Endodermal cell (in vitro differentiated cells): ENCODE measurements at regions not wholly inside any gene's neighbourhood (a gene's known extent, or its start where the extent isn't known, plus 50 kb on each side); places are given as distances from the start of the nearest gene placed in this dataset.
A peak's percentile ranks its signal among the peaks of the same experiment; 100 is the strongest.

ENCODE experiments used
- DNase-seq: peaks from one replicate; pipeline ENCODE4 v3.0.0-alpha.2; 2017
- H3K27ac ChIP-seq: 2 replicates; pipeline ENCODE4 v1.5.1; 2013; ENCODE audit warnings: mild to moderate bottlenecking, low read depth, low read length, moderate library complexity
- H3K27me3 ChIP-seq: 2 replicates; pipeline ENCODE4 v1.6.1; 2013; ENCODE audit warnings: mild to moderate bottlenecking, low read length, moderate library complexity; ENCODE audit not compliant: insufficient read depth, control insufficient read depth, poor library complexity, severe bottlenecking
- H3K36me3 ChIP-seq: 2 replicates; pipeline ENCODE4 v1.7.0; 2013; ENCODE audit warnings: mild to moderate bottlenecking, low read length, moderate library complexity; ENCODE audit not compliant: control insufficient read depth, insufficient read depth
- H3K4me1 ChIP-seq: one replicate; pipeline ENCODE4 v1.7.0; 2013; ENCODE audit warnings: low read length; ENCODE audit not compliant: control insufficient read depth, insufficient read depth
- H3K4me3 ChIP-seq: 2 replicates; pipeline ENCODE4 v1.5.1; 2013; ENCODE audit warnings: mild to moderate bottlenecking, low read length, moderate library complexity
- H3K9ac ChIP-seq: 2 replicates; pipeline ENCODE4 v1.6.1; 2013; ENCODE audit warnings: mild to moderate bottlenecking, low read length, moderate library complexity; ENCODE audit not compliant: poor library complexity, severe bottlenecking; ENCODE audit errors: extremely low read depth
- H3K9me3 ChIP-seq: 2 replicates; pipeline ENCODE4 v1.6.1; 2013; ENCODE audit warnings: mild to moderate bottlenecking, low read length, moderate library complexity; ENCODE audit not compliant: control insufficient read depth
- H3K27ac Mint-ChIP-seq: 2 replicates; pipeline ENCODE4 v1.8.0; 2020; ENCODE audit warnings: mixed read lengths
- H3K27me3 Mint-ChIP-seq: 2 replicates; pipeline ENCODE4 v1.8.0; 2021; ENCODE audit warnings: mild to moderate bottlenecking, mixed read lengths; ENCODE audit not compliant: insufficient read depth
- H3K36me3 Mint-ChIP-seq: 2 replicates; pipeline ENCODE4 v1.8.0; 2020; ENCODE audit warnings: low read depth, mixed read lengths
- H3K4me1 Mint-ChIP-seq: 2 replicates; pipeline ENCODE4 v1.8.0; 2020; ENCODE audit warnings: mixed read lengths
- H3K4me3 Mint-ChIP-seq: 2 replicates; pipeline ENCODE4 v1.8.0; 2020; ENCODE audit warnings: mild to moderate bottlenecking, moderate library complexity, mixed read lengths
- H3K9me3 Mint-ChIP-seq: 2 replicates; pipeline ENCODE4 v1.8.0; 2020; ENCODE audit warnings: mild to moderate bottlenecking, mixed read lengths
- WGBS, 2 experiments: methylation state at CpG; one replicate each; pipeline versions ENCODE4 v1.1.5 to v1.1.7; 2013; ENCODE audit warnings: missing lambda C conversion rate in 2 of 2, mixed read lengths in 1 of 2; ENCODE audit not compliant: insufficient coverage in 1 of 2, insufficient read length in 1 of 2; 5-methylcytosine and 5-hydroxymethylcytosine counted together
- TF ChIP-seq, protein P1 (sequence below): fragments of 200-600 bp; sonication (generic); conservative IDR thresholded peaks from 2 replicates; pipeline ENCODE4 v1.5.0; 2021; ENCODE audit warnings: antibody characterized with exemption, mild to moderate bottlenecking

DNA sequence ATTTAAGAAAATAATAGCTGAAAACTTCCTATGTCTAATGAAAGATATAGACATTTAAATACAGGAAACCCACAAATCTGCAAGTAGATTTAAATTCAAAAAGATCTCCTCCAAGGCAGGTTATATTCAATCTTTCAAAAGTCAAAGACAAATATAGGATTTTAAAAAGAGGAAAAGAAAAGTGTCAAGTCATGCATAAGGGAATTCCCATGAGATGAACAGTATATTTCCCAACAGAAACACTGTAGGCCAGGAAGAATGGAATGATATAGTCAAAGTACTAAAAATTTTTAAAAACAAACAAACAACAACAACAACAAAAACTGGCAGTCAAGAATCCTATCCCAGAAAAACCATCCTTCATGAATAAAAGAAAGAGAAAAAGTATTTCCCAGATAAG lies 806.5 kb upstream of the BRINP3 start:
- no peak overlapping the region for H3K27ac Mint-ChIP-seq
- H3K36me3 Mint-ChIP-seq: no peaks in the 10 kb centered on the region

DNA sequence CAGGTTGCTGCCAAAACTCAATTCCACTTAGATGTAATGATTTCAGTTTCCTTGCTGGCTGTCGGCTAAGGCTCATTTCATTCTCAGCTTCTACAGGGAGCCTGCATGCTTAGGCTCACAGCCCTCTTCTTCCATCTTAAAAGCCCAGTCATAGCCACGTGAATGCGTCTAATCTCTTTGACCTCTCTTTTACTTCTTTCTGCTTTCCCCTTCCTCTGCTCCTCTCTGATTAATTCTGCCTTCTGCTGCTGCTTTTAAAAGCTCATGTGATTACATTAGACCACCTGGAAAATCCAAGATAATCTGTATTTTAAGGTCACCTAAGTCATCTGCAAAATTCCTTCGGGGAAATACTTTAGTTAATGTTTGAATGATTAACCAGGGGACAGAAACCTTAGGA lies 812.8 kb upstream of the BRINP3 start:
- H3K36me3 Mint-ChIP-seq: no peaks in the 10 kb centered on the region
- TF ChIP-seq, protein P1, sequence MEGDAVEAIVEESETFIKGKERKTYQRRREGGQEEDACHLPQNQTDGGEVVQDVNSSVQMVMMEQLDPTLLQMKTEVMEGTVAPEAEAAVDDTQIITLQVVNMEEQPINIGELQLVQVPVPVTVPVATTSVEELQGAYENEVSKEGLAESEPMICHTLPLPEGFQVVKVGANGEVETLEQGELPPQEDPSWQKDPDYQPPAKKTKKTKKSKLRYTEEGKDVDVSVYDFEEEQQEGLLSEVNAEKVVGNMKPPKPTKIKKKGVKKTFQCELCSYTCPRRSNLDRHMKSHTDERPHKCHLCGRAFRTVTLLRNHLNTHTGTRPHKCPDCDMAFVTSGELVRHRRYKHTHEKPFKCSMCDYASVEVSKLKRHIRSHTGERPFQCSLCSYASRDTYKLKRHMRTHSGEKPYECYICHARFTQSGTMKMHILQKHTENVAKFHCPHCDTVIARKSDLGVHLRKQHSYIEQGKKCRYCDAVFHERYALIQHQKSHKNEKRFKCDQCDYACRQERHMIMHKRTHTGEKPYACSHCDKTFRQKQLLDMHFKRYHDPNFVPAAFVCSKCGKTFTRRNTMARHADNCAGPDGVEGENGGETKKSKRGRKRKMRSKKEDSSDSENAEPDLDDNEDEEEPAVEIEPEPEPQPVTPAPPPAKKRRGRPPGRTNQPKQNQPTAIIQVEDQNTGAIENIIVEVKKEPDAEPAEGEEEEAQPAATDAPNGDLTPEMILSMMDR: no peak
- no peaks in the 10 kb centered on the region for H3K4me1 ChIP-seq
- H3K27ac ChIP-seq: no peak overlapping the region
- WGBS, 2 experiments: 74 to 85% methylated on average over 2 to 4 of the region's 4 CpGs
- no peaks in the 10 kb centered on the region for H3K27me3 ChIP-seq
- H3K9ac ChIP-seq: no peak overlapping the region
- peaks cover 4% of the 10 kb centered on the region for H3K4me1 Mint-ChIP-seq
- peaks cover 3% of the 10 kb centered on the region for H3K9me3 ChIP-seq
- H3K4me3 Mint-ChIP-seq: no peak overlapping the region
- no peaks in the 10 kb centered on the region for H3K9me3 Mint-ChIP-seq
- no peaks in the 10 kb centered on the region for H3K27me3 Mint-ChIP-seq
- DNase-seq: no peak
- H3K27ac Mint-ChIP-seq: peak overlapping the region; percentile 1
- H3K36me3 ChIP-seq: no peaks in the 10 kb centered on the region
- H3K4me3 ChIP-seq: no peak overlapping the region

More for the DNA sequence above, 806.5 kb upstream of the BRINP3 start:
- DNase-seq: no peak
- Mint-ChIP-seq H3K27me3 (no peaks in the 10 kb centered on the region), H3K4me3 (no peak overlapping the region), H3K4me1 (no peaks in the 10 kb centered on the region), H3K9me3 (peaks cover 16% of the 10 kb centered on the region)
- Histone ChIP-seq H3K4me3 (no peak overlapping the region), H3K27ac (no peak overlapping the region), H3K9ac (no peak overlapping the region), H3K27me3 (no peaks in the 10 kb centered on the region), H3K36me3 (no peaks in the 10 kb centered on the region), H3K4me1 (no peaks in the 10 kb centered on the region), H3K9me3 (peaks cover 19% of the 10 kb centered on the region)
- TF ChIP-seq, protein P1: no peak

DNA sequence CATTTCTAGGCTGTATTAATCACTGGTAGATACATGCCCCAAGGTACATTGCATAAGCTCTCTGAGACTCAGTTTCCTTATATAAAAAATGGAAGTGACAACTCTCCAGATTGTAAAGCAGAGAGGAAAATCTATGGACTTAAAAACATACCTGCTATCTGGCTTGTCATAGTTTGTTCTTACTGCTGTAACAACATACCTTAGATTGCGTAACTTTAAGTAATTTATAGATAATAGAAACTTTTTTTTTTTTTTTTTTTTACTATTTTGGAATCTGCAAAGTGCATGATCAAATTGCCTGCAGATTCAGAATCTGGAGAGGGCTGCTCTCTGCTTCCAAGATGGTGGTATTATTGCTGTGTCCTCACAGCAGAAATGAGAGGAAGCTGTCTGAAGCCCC lies 827.7 kb upstream of the BRINP3 start:
- DNase-seq: no peak
- no peaks in the 10 kb centered on the region for H3K4me1 ChIP-seq
- TF ChIP-seq, protein P1: no peak
- Mint-ChIP-seq H3K4me1 (no peaks in the 10 kb centered on the region), H3K27me3 (no peaks in the 10 kb centered on the region), H3K36me3 (no peaks in the 10 kb centered on the region), H3K27ac (no peak overlapping the region), H3K9me3 (peaks cover 8% of the 10 kb centered on the region), H3K4me3 (no peak overlapping the region)
- H3K27ac ChIP-seq: no peak overlapping the region
- no peak overlapping the region for H3K9ac ChIP-seq
- H3K27me3 ChIP-seq: no peaks in the 10 kb centered on the region
- H3K36me3 ChIP-seq: no peaks in the 10 kb centered on the region
- whole genome bisulfite sequencing, 2 experiments: no CpG with 5 or more reads among the region's 1 CpG
- H3K9me3 ChIP-seq: peaks cover 3% of the 10 kb centered on the region
- no peak overlapping the region for H3K4me3 ChIP-seq
